Cardiac fibroblast (primary cell): ENCODE measurements at regions not wholly inside any gene's neighbourhood (a gene's known extent, or its start where the extent isn't known, plus 50 kb on each side); places are given as distances from the start of the nearest gene placed in this dataset.

Source experiments
- DNase-seq, 2 donors: peaks; one replicate each; pipeline versions ENCODE4 v3.0.0 to v3.0.0-alpha.2; 2010; ENCODE audit warnings: low read depth in 2 of 2
- H3K4me3 ChIP-seq, 2 donors: replicated peaks in 1 of 2; 1 replicate in 1 of 2; 2 replicates in 1 of 2; pipeline ENCODE4 v1.5.1; 2011; ENCODE audit warnings: low read depth in 2 of 2, low read length in 2 of 2, mild to moderate bottlenecking in 2 of 2, moderate library complexity in 1 of 2
- TF ChIP-seq, protein P1 (sequence below): IDR thresholded peaks from one replicate; pipeline ENCODE4 v1.5.1; 2011; ENCODE audit warnings: low read depth, mild to moderate bottlenecking, low read length, inconsistent platforms

GRCh38 chr9:108168236-108168850, 678.8 kb upstream of the KLF4 start:
- peak; percentile 24 to 57 for DNase-seq
- H3K4me3 ChIP-seq, result no peak overlapping the region
- TF ChIP-seq, protein P1, sequence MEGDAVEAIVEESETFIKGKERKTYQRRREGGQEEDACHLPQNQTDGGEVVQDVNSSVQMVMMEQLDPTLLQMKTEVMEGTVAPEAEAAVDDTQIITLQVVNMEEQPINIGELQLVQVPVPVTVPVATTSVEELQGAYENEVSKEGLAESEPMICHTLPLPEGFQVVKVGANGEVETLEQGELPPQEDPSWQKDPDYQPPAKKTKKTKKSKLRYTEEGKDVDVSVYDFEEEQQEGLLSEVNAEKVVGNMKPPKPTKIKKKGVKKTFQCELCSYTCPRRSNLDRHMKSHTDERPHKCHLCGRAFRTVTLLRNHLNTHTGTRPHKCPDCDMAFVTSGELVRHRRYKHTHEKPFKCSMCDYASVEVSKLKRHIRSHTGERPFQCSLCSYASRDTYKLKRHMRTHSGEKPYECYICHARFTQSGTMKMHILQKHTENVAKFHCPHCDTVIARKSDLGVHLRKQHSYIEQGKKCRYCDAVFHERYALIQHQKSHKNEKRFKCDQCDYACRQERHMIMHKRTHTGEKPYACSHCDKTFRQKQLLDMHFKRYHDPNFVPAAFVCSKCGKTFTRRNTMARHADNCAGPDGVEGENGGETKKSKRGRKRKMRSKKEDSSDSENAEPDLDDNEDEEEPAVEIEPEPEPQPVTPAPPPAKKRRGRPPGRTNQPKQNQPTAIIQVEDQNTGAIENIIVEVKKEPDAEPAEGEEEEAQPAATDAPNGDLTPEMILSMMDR, result no peak

- DNase-seq, result no peak
- no peak overlapping the region for H3K4me3 ChIP-seq
- TF ChIP-seq, protein P1, result no peak
These were observed 677.7 kb upstream of the KLF4 start for GRCh38 chr9:108167136-108167900.

DNA sequence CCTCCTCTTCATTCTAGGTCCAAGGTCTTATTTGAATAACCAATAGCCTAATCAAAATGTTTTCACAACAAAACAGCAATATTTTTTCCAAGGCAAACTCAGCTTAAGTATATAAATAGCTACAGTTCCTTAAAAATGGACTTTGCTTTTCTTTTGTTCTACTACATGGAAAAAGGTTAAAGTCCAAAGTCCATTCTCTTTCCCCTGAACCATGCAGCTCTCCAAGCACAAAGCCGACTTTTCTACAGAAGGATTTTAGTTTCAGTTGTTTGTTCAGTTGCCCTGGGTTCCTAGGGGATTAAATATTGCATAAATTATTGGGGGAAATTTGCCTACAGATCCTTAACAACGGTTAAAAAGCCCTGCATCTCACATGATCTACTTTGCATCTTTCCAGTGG, 677.0 kb upstream of the KLF4 start:
- no peak overlapping the region for H3K4me3 ChIP-seq
- DNase-seq, result no peak
- TF ChIP-seq, protein P1, result no peak

DNA sequence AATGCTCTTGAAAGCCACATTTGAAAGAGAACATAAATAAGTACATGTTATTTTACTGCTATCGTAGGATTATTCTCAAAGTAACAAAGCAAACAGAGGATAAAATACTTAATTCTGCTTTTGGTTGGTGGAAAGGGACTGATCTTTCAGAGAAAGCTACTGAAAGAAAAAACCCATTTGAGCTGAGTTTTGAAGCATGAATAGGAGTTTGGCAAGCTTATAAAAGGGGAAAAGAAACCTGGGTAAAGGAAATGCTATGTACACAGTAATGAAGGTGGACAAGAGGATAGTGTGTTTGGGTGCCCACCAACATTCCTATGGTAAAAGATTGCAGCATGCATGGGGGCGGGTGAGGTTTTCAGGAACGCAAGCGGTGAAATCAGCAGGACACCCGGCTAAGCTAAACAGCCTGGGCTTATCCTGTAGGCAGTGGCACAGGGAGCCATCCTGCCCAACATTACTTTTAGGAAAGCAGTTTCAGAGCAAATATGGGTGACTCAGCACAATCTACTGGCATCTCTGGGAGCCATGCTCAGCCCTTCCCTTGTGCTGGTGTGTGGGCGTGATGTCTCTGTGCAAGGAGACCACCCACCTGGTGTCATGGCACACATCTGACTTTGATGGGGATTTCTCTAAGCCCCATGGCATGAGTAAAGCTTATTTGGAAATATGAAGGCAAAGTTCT, 673.9 kb upstream of the KLF4 start:
- H3K4me3 ChIP-seq, result no peak overlapping the region
- peak; percentile 20 to 49 for DNase-seq
- TF ChIP-seq, protein P1, result no peak

GRCh38 chr9:108162664-108163063, 673.1 kb upstream of the KLF4 start:
- TF ChIP-seq, protein P1, result no peak
- no peak overlapping the region for H3K4me3 ChIP-seq
- DNase-seq, result peak; percentile 77 to 83

- H3K4me3 ChIP-seq, result no peak overlapping the region
- no peak for DNase-seq
- TF ChIP-seq, protein P1, result no peak
These were observed 671.9 kb upstream of the KLF4 start for GRCh38 chr9:108161503-108161902.
